DMS153 treated with DMSO at 0.1 percent for 48 hours (cell line): ENCODE measurements at regions not wholly inside any gene's neighbourhood (a gene's known extent, or its start where the extent isn't known, plus 50 kb on each side); places are given as distances from the start of the nearest gene placed in this dataset.

Experiments
- DNase-seq: peaks from one replicate; lab custom pipeline; 2025; ENCODE audit not compliant: unreplicated experiment; lab: John Stamatoyannopoulos, UW

GRCh38 chr13:99652141-99652540 is 150.9 kb downstream of the TM9SF2 start:
- no peak for DNase-seq

GRCh38 chr13:99651016-99651415 is 149.7 kb downstream of the TM9SF2 start:
- DNase-seq, result no peak

DNA sequence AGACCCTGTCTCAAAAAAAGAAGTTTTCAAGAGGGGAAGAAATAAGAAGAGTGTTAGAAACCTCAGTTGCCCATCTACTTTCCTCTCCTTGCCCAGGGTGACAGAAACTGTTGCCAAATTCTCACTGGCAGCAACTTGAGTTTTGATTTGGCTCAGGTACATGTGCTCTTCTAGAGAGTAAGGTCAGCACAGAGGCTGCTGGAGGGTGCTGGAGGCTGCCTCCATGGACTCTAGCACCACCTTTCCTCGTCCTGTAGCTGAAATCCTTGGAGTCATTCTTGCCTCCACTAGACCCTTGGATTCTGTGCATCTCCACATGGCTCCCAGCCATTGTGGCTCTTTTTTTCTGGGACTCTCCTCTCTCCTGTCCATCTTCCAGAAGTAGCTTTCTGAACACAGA is 149.1 kb downstream of the TM9SF2 start:
- no peak for DNase-seq

DNA sequence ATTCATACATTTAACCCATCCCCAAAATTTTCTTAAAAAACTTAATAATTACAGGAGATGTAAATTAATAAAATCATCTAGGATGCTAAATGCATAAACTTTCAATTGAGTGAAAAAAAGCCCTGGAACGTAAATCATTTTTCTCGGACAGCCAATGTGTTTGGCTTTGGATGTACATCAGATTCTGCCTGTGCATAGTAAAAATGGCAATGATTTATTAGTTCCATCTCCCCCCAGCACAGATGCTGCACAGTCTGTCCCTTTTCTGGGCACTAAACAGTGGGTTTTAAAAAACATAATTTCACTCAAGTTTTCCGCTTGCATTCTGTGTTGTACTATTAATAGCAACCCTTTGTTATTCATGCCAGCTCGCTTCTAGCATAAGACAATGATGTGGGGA is 147.7 kb downstream of the TM9SF2 start:
- no peak for DNase-seq

DNA sequence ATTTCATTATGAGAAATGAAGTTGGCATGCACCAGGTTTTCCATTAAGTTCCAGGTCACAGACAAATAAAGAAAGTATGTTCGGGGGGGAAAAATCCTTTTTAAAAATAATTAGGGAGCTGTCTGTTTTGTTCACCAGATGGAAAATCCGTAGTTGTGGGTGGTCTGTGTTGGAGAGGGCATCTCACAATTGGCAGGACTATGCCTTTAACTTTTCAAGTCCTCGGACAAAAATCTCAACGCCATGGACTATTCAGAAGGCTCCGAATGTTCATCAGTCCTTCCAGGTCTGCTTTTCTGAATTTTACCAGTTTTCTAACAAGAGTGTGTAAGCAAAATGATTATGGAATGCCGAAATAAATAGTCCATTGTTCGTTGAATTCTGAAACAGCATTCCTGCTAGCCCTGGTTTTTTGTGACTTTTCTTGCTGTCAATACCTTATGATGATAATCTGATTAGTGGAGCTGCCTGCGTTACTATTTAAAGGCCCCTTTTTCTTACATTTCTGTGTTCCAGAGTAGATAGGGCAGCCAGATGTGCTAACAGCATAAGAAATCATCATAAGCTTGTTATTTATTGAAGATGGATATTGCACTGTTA is 146.9 kb downstream of the TM9SF2 start:
- DNase-seq, result no peak

DNA sequence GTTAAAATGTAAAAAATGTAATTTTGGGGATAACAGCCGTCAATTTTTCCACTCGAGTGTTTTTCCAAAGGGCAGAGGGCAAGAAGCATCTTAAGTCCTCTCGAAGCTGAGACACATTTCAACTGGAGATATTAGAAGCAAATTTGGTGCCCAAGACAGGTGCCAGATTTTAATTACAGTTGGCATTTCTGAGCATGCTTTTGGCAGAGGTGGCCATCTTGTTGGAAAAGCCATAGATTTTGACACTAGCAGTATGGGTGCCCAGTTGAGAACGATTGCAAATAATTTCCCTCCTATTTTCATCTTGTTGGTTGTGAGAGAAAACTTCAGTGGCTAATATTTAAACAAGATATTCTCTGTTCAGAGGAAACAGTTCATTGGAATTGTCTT is 146.3 kb downstream of the TM9SF2 start:
- no peak for DNase-seq

- DNase-seq, result no peak
Observed at GRCh38 chr13:99646866-99647595, 145.8 kb downstream of the TM9SF2 start.

- DNase-seq, result no peak
Observed at GRCh38 chr13:99642841-99643240, 141.6 kb downstream of the TM9SF2 start.

GRCh38 chr13:99642006-99642405 is 140.7 kb downstream of the TM9SF2 start:
- DNase-seq, result no peak

GRCh38 chr13:99640260-99640659 is 139.0 kb downstream of the TM9SF2 start:
- no peak for DNase-seq

DNA sequence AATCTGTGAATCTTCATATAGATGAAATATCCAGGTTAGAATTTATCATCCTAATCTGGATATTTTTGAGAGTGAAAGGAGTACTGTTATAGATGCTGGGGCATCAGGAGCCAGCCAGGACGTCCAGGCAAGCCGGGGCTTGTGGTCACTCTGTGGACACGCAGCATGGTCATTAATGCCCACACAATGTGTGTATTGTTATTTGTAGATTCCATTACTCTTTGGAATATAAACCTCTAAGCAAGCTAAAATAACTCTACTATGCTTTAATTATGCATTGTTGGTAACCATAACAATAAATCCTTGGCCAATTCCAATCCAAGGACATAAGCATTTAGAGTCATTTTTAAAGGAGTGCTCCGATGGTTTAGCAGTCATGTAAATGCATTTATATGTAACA is 137.9 kb downstream of the TM9SF2 start:
- DNase-seq, result no peak

DNA sequence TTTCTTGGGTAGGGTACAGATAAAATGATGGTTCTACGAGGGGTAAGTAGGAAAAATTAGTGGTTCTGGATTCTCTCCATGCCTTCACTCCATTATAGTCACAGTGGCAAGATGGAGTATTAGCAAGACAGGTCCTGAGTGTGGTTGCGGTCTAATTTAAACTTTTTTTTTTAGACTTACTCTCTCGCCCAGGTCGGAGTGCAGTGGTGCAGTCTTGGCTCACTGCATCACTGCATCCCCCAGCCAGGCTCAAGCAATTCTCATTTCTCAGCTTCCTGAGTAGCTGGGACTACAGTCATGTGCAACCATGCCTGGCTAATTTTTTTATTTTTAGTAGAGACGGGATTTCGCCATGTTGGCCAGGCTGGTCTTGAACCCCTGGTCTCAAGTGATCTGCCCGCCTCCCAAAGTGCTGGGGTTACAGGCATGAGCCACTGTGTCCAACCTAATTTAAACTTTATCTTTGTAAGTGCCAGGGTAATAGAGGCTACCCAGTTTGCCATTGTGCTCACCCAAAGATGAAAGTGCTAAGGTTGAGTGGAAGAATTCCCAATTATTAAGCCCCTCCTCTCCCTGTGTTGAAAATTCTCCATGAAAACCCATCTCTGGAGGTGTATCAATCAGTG is 135.6 kb downstream of the TM9SF2 start:
- DNase-seq, result no peak

- no peak for DNase-seq
Observed at GRCh38 chr13:99636306-99636705, 135.0 kb downstream of the TM9SF2 start.

DNA sequence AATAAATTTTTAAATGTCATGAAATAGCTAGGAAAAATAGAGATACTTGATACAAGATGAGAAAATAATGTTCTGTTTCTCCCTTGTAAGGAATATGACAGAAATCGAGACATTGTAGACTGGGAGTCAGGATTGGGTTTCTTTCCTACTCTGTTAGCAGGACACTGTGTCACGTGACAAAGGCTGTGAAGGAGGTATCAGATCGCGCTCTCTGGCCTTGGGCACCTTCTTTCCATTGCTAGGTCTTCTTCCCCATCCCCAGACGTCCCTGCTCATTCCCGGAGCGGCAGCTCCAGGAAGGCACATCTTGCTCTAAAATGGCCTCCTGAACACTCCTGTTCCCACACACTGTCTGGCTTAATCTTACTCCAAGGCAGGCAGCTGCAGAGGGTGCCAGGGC is 133.4 kb downstream of the TM9SF2 start:
- DNase-seq, result no peak

- DNase-seq, result no peak
Observed at GRCh38 chr13:99630269-99630898, 129.1 kb downstream of the TM9SF2 start.

GRCh38 chr13:99629641-99630040 is 128.4 kb downstream of the TM9SF2 start:
- DNase-seq, result no peak

- DNase-seq, result no peak
Observed at GRCh38 chr13:99628442-99628841, 127.2 kb downstream of the TM9SF2 start.

DNA sequence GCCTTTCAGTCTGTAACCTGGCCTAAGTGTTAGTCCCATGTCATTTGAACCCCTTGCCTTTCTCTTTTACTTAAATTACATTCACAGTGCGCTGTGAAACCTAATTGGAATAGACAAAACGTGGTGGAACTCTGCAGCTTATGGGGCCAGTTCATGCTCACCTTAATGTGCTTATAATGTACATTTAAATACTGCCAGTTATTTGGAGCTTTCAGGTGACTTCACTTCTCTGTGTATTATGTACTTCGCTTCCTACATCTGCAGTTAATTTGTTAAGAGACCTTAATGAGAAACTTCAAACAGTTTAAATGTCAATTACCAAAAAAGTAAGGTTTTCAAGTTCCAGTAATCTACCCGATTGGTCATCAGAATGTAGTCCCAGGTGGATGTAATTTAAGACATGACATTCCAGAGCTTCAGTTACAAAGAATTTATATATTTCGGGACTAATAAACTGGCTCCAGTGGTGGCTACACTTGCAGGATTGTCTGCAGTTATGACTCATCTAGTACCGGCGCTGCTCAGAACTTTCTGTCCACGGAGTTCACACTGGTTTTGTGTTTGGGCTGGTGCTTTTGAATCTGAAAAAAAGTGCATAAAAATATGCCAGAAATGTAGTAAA is 125.3 kb downstream of the TM9SF2 start:
- no peak for DNase-seq

- no peak for DNase-seq
Observed at GRCh38 chr13:99624936-99625540, 123.8 kb downstream of the TM9SF2 start.

DNA sequence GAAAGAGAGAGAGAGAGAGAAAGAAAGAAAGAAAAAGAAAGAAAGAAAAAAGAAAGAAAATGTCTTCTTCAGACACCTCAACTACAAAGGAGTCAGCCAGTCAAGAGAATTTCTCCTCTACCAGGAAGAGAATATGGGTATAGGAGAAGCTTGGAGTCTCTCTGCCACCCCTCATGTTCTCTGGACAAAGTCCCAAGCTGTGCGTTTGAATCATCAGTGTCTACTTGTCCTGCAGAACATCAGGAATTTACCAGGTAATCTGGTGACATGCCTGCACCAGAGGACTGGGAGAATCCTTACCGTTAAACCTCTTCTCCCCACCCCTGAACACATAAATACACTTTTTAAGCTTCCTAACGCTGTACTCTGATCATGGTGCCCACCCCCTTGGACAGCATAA is 119.5 kb downstream of the TM9SF2 start:
- no peak for DNase-seq

DNA sequence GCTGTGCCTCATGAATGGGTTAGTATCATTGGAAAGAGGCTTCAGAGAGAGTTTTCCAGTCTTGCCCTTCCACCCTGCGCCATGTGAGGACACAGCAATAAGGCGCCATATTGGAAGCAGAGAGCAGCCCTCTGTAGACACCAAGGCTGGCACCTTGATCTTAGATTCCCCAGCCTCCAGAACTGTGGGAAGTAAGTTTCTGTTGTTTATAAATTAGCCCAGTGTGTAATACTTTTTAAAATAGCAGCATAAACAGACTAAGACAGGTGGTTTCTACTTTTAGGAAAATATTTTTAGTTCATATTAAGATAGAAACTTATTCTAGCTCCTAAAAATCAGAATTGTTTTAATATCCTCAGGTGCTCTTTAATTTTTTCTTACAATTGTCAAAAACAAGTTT is 117.9 kb downstream of the TM9SF2 start:
- no peak for DNase-seq
